Smooth muscle cell (in vitro differentiated cells): ENCODE measurements at regions not wholly inside any gene's neighbourhood (a gene's known extent, or its start where the extent isn't known, plus 50 kb on each side); places are given as distances from the start of the nearest gene placed in this dataset.
A peak's percentile ranks its signal among the peaks of the same experiment; 100 is the strongest.

Experiments used
- DNase-seq: peaks from one replicate; lab custom pipeline; 2025; ENCODE audit not compliant: unreplicated experiment; lab: John Stamatoyannopoulos, UW
- H2AFZ ChIP-seq: fragments of 200-600 bp; sonication (generic); 2 replicates; pipeline ENCODE4 v1.6.0; 2016; ENCODE audit warnings: antibody characterized with exemption, low read depth, mild to moderate bottlenecking
- H3F3A ChIP-seq: fragments of 200-600 bp; sonication (generic); 2 replicates; pipeline ENCODE4 v1.6.0; 2017; ENCODE audit warnings: antibody characterized with exemption, low read depth
- H3K27ac ChIP-seq: fragments of 200-600 bp; sonication (generic); 2 replicates; pipeline ENCODE4 v1.5.1; 2016; ENCODE audit warnings: low read depth, mild to moderate bottlenecking
- H3K27me3 ChIP-seq: fragments of 200-600 bp; sonication (generic); 2 replicates; pipeline ENCODE4 v1.6.1; 2016; ENCODE audit warnings: low read depth, mild to moderate bottlenecking
- H3K36me3 ChIP-seq: fragments of 200-600 bp; sonication (generic); 2 replicates; pipeline ENCODE4 v1.5.1; 2016; ENCODE audit warnings: low read depth
- H3K4me1 ChIP-seq: fragments of 200-600 bp; sonication (generic); 2 replicates; pipeline ENCODE4 v1.5.1; 2016; ENCODE audit warnings: low read depth
- H3K4me2 ChIP-seq: fragments of 200-600 bp; sonication (generic); 2 replicates; pipeline ENCODE4 v1.6.0; 2016; ENCODE audit warnings: mild to moderate bottlenecking
- H3K4me3 ChIP-seq: fragments of 200-600 bp; sonication (generic); 2 replicates; pipeline ENCODE4 v1.5.1; 2016; ENCODE audit warnings: mild to moderate bottlenecking
- H3K79me2 ChIP-seq: fragments of 200-600 bp; sonication (generic); 2 replicates; pipeline ENCODE4 v1.6.0; 2016; ENCODE audit warnings: low read depth, mild to moderate bottlenecking
- H3K9ac ChIP-seq: fragments of 200-600 bp; sonication (generic); 2 replicates; pipeline ENCODE4 v1.6.0; 2016; ENCODE audit warnings: low read depth
- H3K9me3 ChIP-seq: fragments of 200-600 bp; sonication (generic); replicated peaks from 2 replicates; pipeline ENCODE4 v1.5.1; 2016; ENCODE audit warnings: low read depth
- H4K20me1 ChIP-seq: fragments of 200-600 bp; sonication (generic); 2 replicates; pipeline ENCODE4 v1.6.0; 2016; ENCODE audit warnings: low read depth
- CTCF ChIP-seq: fragments of 200-600 bp; sonication (generic); IDR thresholded peaks from 2 replicates; pipeline ENCODE4 v1.5.1; 2017; ENCODE audit warnings: borderline replicate concordance, mild to moderate bottlenecking, antibody characterized with exemption; ENCODE audit not compliant: insufficient read depth, poor library complexity, severe bottlenecking
- WGBS: methylation state at CpG from one replicate; pipeline ENCODE4 v1.1.7; 2016; ENCODE audit warnings: low lambda C conversion rate; 5-methylcytosine and 5-hydroxymethylcytosine counted together

GRCh38 chr10:29719281-29719675 lies 84.5 kb upstream of the SVIL start:
- H3F3A ChIP-seq = peaks cover 28% of the 10 kb centered on the region
- peaks cover 1% of the 10 kb centered on the region for H4K20me1 ChIP-seq
- H3K36me3 ChIP-seq = peaks cover 14% of the 10 kb centered on the region
- no peak overlapping the region for H2AFZ ChIP-seq
- no peaks in the 10 kb centered on the region for H3K9me3 ChIP-seq
- WGBS = 49% methylated on average over 4 of the region's 4 CpGs
- H3K9ac ChIP-seq = no peak overlapping the region
- no peak for TF ChIP-seq CTCF
- no peak overlapping the region for H3K4me3 ChIP-seq
- H3K27ac ChIP-seq = peak overlapping the region; percentile 67
- DNase-seq = no peak
- H3K4me1 ChIP-seq = no peaks in the 10 kb centered on the region
- no peaks in the 10 kb centered on the region for H3K27me3 ChIP-seq
- no peak overlapping the region for H3K4me2 ChIP-seq
- peaks cover 94% of the 10 kb centered on the region for H3K79me2 ChIP-seq

- H3K79me2 ChIP-seq = peaks cover 69% of the 10 kb centered on the region
- H3K4me3 ChIP-seq = no peak overlapping the region
- peaks cover 11% of the 10 kb centered on the region for H3K36me3 ChIP-seq
- H3F3A ChIP-seq = peaks cover 31% of the 10 kb centered on the region
- DNase-seq = no peak
- peaks cover 3% of the 10 kb centered on the region for H3K4me1 ChIP-seq
- no peak overlapping the region for H2AFZ ChIP-seq
- no peaks in the 10 kb centered on the region for H3K9me3 ChIP-seq
- no peaks in the 10 kb centered on the region for H3K27me3 ChIP-seq
- H4K20me1 ChIP-seq = peaks cover 9% of the 10 kb centered on the region
- H3K4me2 ChIP-seq = peak overlapping the region; percentile 3
- TF ChIP-seq CTCF = no peak
- no peak overlapping the region for H3K9ac ChIP-seq
- peak overlapping the region; percentile 87 for H3K27ac ChIP-seq
- WGBS = 91% methylated on average over 2 of the region's 2 CpGs
These were observed 80.5 kb upstream of the SVIL start for GRCh38 chr10:29715296-29715695.

GRCh38 chr10:29714096-29714874 lies 79.5 kb upstream of the SVIL start:
- Histone ChIP-seq H2AFZ (no peak overlapping the region), H3K27ac (peak overlapping the region; percentile 87), H3K4me3 (no peak overlapping the region), H3K79me2 (peaks cover 63% of the 10 kb centered on the region), H3K27me3 (no peaks in the 10 kb centered on the region), H4K20me1 (peaks cover 15% of the 10 kb centered on the region), H3K4me1 (peaks cover 3% of the 10 kb centered on the region), H3K9me3 (no peaks in the 10 kb centered on the region), H3F3A (peaks cover 30% of the 10 kb centered on the region), H3K36me3 (peaks cover under 1% of the 10 kb centered on the region), H3K4me2 (peak overlapping the region; percentile 0), H3K9ac (peak overlapping the region; percentile 19)
- DNase-seq = no peak
- 26% methylated on average over 9 of the region's 9 CpGs for WGBS
- TF ChIP-seq CTCF = no peak

- no peaks in the 10 kb centered on the region for H3K36me3 ChIP-seq
- H3K27me3 ChIP-seq = no peaks in the 10 kb centered on the region
- H3K4me3 ChIP-seq = no peak overlapping the region
- peak overlapping the region; percentile 19 for H3K9ac ChIP-seq
- H4K20me1 ChIP-seq = peaks cover 17% of the 10 kb centered on the region
- H3K4me1 ChIP-seq = peaks cover 3% of the 10 kb centered on the region
- WGBS = 37% methylated on average over 2 of the region's 2 CpGs
- H3K27ac ChIP-seq = peak overlapping the region; percentile 87
- H3K4me2 ChIP-seq = peak overlapping the region; percentile 0
- H3K9me3 ChIP-seq = no peaks in the 10 kb centered on the region
- H3F3A ChIP-seq = peaks cover 22% of the 10 kb centered on the region
- peaks cover 55% of the 10 kb centered on the region for H3K79me2 ChIP-seq
- DNase-seq = no peak
- no peak for TF ChIP-seq CTCF
- no peak overlapping the region for H2AFZ ChIP-seq
These were observed 78.7 kb upstream of the SVIL start for GRCh38 chr10:29713450-29713849.
